PFSK-1 (cell line): ENCODE measurements at regions not wholly inside any gene's neighbourhood (a gene's known extent, or its start where the extent isn't known, plus 50 kb on each side); places are given as distances from the start of the nearest gene placed in this dataset.
A peak's percentile ranks its signal among the peaks of the same experiment; 100 is the strongest.

Experiments
- FOXP2 ChIP-seq: optimal IDR thresholded peaks from 2 replicates; pipeline ENCODE3; 2011; ENCODE audit warnings: borderline replicate concordance, control low read depth, inconsistent platforms; ENCODE audit not compliant: insufficient read depth; ENCODE audit errors: extremely low read length, extremely low read depth
- POLR2AphosphoS5 ChIP-seq: IDR thresholded peaks from 2 replicates; pipeline ENCODE4 v1.6.1; 2012; ENCODE audit warnings: low read depth, mild to moderate bottlenecking, control low read depth, low read length, moderate library complexity
- REST ChIP-seq, 2 experiments: IDR thresholded peaks; 2 replicates each; pipeline versions ENCODE4 v1.6.1 to v1.8.0; 2011 to 2012; ENCODE audit warnings: low read depth in 2 of 2, low read length in 2 of 2, control low read depth in 1 of 2, inconsistent platforms in 1 of 2, mild to moderate bottlenecking in 1 of 2, moderate library complexity in 1 of 2; ENCODE audit not compliant: insufficient read depth in 1 of 2
- SIN3A ChIP-seq: IDR thresholded peaks from 2 replicates; pipeline ENCODE4 v1.6.1; 2012; ENCODE audit warnings: mild to moderate bottlenecking, low read length, moderate library complexity, borderline replicate concordance; ENCODE audit not compliant: insufficient read depth
- TAF1 ChIP-seq: IDR thresholded peaks from 2 replicates; pipeline ENCODE4 v1.6.1; 2012; ENCODE audit warnings: low read length, control low read depth, borderline replicate concordance; ENCODE audit not compliant: insufficient read depth

DNA sequence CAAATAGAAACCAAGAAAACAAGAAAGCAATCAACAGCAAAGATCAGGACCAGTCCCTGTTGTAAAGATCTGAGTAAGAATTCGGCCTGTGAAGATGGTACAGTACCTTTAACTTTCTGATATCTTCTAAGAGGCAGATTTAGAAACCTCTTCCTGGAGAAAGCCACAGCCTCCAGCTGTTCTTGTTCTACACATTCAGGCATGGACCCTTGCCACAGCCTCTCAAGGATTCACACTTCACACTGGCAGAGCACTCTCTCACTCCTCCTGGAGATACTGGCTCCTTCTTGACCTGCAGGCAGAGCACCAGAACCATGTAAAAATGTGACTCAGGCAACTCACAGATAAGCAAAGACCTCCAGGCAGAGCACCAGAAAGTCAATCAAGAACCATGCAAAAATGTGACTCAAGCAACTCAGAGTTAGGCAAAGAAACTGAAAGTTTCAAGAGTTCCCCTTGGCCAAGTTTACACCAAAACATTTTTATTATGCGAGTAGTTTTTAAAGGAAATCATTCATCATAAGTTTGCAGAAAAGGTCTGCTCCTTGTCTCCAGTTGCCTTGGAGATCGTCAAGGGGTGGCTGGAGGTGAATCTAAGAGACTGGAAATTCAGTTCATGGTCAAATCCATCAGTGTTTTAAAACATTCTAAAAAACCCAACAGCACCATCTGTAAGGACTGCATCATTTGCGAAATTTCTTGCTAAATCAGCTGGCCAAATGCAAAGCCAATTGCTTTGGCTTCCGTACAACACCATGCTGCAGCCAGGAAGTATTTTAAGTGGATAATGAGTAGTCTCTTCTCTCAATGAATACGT, 119.3 kb upstream of the MDM1 start:
- TF ChIP-seq REST (IDR thresholded peaks at IDR 0.05; ENCODE audit: insufficient read depth in 1 of 2, low read depth in 2 of 2, low read length in 2 of 2) = 0 out of 4 replicates have a peak, but pooled peaks of 1 of the 2 experiments have one; percentile 20
- TF ChIP-seq SIN3A = no peak

DNA sequence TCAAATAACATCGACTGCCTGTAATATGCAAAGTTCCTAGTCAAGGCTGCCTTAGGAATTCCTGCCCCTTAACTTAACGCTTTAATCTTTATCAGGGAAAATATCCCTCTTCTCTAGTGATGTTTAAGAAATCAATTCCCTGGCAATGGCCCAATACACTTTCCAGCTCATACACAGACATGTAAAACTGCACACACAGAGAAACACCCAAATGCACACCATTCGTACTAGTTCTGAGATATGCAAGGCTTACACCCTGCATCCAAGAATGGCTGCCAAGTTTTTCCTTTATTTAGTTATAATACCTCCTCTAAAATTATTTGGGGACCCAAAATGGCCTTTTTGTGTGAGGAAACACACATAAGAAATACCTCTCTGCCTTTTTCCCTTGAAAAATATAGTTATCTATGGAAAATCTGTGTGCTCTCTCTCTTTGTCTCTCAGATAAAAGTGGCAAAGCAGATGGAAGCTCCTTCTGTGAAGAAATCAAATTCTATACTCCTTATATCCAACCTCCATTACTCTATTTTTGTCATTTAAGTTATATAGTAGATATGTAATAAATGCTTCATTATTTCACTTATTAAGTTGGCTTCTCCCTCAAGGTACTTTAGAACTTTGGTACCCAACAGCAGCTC, 120.0 kb upstream of the MDM1 start:
- no peak for TF ChIP-seq TAF1
- TF ChIP-seq SIN3A = no peak
- TF ChIP-seq POLR2AphosphoS5 = no peak
- TF ChIP-seq REST (IDR thresholded peaks at IDR 0.05; ENCODE audit: insufficient read depth in 1 of 2, low read depth in 2 of 2, low read length in 2 of 2) = no peak
- TF ChIP-seq FOXP2 = no peak

DNA sequence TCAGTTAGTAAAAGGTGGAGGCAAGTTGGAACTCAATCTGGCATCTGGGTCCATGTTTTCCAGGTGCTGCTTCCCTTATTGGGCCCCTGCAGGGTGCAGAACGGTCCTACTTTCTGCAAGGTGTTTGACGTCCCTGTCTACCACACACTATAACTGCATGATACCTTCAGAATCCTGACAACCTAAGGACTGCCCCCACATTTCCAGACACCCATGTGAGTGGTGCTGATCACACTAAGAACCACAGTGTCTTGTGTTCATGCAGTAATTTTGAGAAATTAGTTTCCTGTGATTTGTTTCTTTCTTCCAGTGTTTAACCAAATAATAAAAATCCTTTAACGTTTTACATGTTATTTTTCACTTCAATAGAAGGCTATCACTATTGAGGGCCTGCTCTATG, 121.1 kb upstream of the MDM1 start:
- no peak for TF ChIP-seq FOXP2
- TF ChIP-seq SIN3A = no peak
- no peak for TF ChIP-seq POLR2AphosphoS5
- TF ChIP-seq TAF1 = no peak
- TF ChIP-seq REST (IDR thresholded peaks at IDR 0.05; ENCODE audit: insufficient read depth in 1 of 2, low read depth in 2 of 2, low read length in 2 of 2) = no peak

GRCh38 chr12:68453876-68454275, 121.7 kb upstream of the MDM1 start:
- TF ChIP-seq REST (IDR thresholded peaks at IDR 0.05; ENCODE audit: insufficient read depth in 1 of 2, low read depth in 2 of 2, low read length in 2 of 2) = no peak
- TF ChIP-seq POLR2AphosphoS5 = no peak
- no peak for TF ChIP-seq SIN3A
- TF ChIP-seq FOXP2 = no peak
- no peak for TF ChIP-seq TAF1
